ENCODE measurements at regions not wholly inside any gene's neighbourhood (a gene's known extent, or its start where the extent isn't known, plus 50 kb on each side); places are given as distances from the start of the nearest gene placed in this dataset.
"Not testable (repeated sequence)": the region's sequence is repeated elsewhere in the genome, so short reads cannot be mapped to it uniquely, and the experiment has no call there.

DNA sequence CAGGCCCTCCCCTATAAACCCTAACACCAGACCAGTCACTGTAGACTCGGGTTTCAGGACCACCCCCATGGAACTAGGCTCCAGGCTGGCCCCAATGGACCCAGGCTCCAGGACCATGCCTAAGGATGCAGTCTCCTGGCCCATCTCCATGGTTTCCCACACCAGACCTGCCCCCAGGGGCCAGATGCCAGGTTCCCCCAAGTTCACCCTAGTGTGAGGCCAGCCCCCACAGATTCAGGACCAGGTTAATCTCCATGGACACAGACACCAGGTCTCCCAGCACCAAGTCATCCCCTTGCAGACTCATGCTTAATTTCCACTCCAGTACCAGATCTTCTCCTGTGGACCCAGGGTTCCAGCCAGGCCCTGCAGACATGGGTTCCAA, 103.8 kb upstream of the LANCL2 start:
- ATAC-seq (ENCODE audit: low FRiP score), result no peak
- TF ChIP-seq, protein P1, sequence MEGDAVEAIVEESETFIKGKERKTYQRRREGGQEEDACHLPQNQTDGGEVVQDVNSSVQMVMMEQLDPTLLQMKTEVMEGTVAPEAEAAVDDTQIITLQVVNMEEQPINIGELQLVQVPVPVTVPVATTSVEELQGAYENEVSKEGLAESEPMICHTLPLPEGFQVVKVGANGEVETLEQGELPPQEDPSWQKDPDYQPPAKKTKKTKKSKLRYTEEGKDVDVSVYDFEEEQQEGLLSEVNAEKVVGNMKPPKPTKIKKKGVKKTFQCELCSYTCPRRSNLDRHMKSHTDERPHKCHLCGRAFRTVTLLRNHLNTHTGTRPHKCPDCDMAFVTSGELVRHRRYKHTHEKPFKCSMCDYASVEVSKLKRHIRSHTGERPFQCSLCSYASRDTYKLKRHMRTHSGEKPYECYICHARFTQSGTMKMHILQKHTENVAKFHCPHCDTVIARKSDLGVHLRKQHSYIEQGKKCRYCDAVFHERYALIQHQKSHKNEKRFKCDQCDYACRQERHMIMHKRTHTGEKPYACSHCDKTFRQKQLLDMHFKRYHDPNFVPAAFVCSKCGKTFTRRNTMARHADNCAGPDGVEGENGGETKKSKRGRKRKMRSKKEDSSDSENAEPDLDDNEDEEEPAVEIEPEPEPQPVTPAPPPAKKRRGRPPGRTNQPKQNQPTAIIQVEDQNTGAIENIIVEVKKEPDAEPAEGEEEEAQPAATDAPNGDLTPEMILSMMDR (IDR thresholded peaks at IDR 0.05), result no peak
- no peak for DNase-seq (ENCODE audit: low spot score)

DNA sequence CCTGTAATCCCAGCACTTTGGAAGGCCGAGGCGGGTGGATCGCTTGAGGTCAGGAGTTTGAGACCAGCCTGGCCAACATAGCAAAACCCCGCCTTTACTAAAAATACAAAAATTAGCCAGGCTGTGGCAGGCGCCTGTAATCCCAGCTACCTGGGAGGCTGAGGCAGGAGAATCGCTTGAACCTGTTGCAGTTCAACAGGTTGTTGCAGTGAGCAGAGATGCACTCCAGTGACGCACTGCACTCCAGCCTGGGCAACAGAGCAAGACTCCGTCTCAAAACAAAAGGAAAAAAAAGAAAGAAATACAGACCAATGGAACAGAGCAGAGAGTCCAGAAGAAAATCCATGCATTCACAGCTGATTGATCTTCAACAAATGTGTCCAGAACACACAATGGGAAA, 99.8 kb upstream of the LANCL2 start:
- not testable (repeated sequence) for ATAC-seq (ENCODE audit: low FRiP score); DNase-seq (ENCODE audit: low spot score)

DNA sequence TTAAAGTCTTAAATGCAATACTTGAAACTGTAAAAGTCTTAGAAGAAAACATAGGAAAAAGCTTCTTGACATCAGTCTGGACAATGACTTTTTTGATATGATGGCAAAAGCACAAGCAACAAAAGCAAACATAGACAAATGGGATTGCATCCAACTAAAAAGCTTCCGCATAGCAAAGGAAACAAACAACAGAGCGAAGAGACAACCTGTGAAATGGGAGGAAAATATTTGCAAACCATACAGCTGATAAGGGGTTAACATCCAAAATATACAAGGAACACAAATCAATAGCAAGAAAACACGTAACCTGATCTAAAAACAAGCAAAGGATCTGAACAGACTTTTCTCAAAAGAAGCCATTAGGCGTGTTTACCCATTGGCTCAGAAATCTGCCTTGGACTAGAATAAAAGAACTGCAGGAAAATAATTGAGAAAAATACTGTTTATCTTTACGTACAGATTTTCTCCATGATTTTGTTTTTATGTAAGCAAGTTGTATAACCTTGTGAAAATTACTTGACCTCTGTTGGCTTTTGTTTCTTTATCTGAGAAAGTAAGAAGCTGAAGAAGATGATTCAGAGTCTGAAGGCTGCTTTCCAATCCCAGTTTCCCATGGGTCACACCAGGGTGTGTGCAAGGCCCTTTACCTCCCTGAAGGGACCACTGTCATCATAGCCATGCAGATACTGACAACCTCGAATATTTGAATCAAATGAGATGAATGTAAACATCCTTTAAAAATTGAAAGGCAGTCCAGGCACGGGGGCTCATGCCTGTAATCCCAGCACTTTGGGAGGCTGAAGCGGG, 99.1 kb upstream of the LANCL2 start:
- DNase-seq (ENCODE audit: low spot score), result no peak
- TF ChIP-seq, protein P1 (IDR thresholded peaks at IDR 0.05), result no peak
- ATAC-seq (ENCODE audit: low FRiP score), result no peak

DNA sequence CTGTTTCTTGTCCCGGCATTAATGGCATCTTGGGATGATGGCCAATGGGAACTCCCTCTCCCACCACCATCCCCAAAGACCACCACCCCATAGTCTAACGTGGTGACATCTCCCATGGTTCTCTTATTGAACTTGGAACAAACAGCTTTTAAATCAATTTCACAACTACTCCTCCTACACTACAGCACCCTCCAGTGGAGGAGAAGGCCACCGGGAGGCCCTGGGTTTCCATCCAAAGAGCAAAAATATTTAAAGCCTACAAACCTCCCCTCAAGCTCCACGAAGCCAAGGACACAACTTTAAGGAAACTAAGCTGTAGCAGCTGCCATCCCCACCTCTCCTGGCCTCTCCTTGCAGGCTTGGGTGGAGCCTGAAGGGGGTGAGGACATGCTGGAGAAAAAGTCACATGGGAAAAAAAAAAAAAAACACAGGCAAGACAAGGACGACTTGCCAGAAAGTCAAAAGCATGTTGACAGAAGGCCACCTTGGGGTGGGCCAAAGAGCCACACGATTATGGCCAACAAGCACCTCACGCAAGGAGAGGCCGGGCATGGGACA, 94.0 kb upstream of the LANCL2 start:
- TF ChIP-seq, protein P1 (IDR thresholded peaks at IDR 0.05), result no peak
- ATAC-seq (ENCODE audit: low FRiP score) (no peak), DNase-seq (ENCODE audit: low spot score) (no peak)

DNA sequence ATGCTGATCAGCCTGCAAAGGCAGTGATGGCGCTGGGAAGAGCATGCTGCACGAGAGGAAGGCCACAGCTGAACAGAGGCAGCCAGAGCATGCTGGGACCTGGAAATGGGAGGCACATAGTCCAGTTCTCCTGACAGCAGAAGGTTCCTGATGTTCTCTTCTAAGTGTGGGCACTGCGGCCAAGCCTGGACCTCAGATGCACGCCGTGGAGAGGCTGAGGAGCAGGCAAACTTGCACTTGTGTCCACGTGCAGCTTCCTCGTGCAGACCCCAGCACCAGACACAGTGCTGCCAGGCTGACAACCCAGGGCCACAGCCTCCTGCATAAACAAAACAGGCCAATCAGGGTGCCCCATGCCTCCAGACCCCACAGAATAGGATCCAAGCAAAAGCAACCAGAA, 93.5 kb upstream of the LANCL2 start:
- ATAC-seq (ENCODE audit: low FRiP score) (no peak), DNase-seq (ENCODE audit: low spot score) (no peak)
- TF ChIP-seq, protein P1 (IDR thresholded peaks at IDR 0.05), result no peak

DNA sequence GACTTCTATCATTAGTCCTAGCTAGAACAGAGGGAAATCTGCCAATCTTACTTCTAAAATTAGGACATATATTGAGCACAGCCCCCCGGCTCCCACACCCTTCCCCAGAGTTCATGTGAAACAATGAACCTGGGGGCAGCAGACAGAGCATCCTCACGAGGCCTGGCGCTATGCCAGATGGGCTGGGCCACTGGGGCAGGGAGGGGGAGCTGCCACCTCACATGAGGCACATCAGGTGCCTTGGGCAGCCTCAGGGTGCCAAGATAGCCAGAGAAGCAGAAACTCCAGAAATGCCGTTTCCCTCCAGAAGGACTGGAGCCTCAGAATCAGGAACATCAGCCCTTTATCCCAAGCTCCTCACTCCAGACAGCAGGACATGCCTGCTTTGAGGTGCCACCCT, 92.8 kb upstream of the LANCL2 start:
- DNase-seq (ENCODE audit: low spot score) (no peak), ATAC-seq (ENCODE audit: low FRiP score) (no peak)
- TF ChIP-seq, protein P1 (IDR thresholded peaks at IDR 0.05), result no peak

DNA sequence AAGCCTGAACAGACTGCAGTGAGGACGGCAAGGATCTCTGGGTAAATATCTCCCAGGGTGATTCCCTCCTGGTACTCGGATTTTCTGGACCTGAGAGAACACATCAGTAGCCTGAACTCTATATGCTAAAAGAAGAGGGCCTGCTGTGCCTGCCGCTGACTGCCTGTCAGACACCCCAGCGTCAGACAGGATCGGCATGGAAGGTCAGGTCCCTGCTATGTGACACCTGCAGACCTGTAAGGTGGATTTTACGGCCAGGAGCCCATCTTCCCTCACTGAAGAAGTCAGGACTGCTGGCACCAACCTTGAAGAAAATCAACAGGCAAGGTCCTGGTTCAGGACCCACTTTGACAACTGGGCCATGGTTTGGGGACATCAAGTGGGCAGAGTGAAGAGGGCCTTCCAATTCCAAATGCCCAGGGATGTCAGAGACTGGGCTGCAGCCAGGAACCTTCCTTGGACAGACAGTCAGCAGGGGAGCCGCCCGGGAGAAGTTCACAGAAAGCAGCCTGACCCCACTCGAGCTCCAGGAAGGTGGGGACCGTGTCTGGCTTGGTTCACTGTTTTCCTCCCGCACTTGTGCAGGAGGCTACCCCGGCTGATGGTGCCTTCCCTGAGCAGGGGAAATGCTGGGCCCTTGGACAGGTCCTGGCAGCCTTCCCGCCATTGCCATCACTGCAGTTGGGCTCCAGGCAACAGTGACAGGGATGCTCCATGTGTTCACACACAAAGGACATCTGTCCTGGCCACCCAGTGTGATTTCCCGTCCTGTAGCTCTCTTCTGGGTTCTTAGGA, 91.8 kb upstream of the LANCL2 start:
- DNase-seq (ENCODE audit: low spot score) (no peak), ATAC-seq (ENCODE audit: low FRiP score) (no peak)
- TF ChIP-seq, protein P1 (IDR thresholded peaks at IDR 0.05), result no peak
